GM18498 (cell line): ENCODE measurements at regions not wholly inside any gene's neighbourhood (a gene's known extent, or its start where the extent isn't known, plus 50 kb on each side); places are given as distances from the start of the nearest gene placed in this dataset.
"Not testable (repeated sequence)": the region's sequence is repeated elsewhere in the genome, so short reads cannot be mapped to it uniquely, and the experiment has no call there.

Source experiments
- ATAC-seq: cut with Tn5 transposase; IDR thresholded peaks from one replicate; pipeline ENCODE4 v1.9.1; 2021; ENCODE audit warnings: mild to moderate bottlenecking, moderate library complexity; ENCODE audit not compliant: unreplicated experiment

GRCh38 chr13:47892374-47892773 lies 108.7 kb downstream of the SUCLA2 start:
- ATAC-seq, result no peak

DNA sequence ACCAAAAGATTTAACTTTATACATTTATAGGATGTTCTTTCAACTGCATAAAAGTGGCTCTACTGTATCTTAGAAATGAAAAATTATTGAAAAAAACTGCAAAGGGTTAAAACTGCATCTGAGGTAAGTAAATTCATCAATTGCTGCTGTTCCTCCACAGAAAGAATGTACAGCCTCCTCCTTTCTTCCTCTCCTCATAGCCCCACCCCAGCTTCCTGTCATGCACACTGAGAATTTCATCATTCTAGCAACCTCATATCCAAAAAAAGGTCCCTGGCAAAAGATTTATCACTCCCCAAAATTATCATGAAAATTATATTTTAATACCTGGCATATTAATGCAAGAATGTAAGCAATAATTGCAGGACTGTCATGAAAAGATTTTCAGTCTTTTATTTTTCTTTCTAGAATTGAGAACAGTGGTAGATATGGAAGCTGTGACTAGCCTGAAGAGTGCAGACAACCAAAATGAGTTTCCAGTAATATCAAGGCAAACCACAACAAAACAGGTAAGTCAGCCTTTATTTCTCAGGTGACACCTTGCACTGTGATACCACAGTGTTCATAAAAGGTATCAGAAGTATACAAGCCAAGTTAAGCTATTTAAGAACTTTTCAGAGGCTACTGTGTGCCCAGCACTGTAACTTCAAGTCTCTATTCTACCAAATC lies 110.8 kb downstream of the SUCLA2 start:
- no peak for ATAC-seq

DNA sequence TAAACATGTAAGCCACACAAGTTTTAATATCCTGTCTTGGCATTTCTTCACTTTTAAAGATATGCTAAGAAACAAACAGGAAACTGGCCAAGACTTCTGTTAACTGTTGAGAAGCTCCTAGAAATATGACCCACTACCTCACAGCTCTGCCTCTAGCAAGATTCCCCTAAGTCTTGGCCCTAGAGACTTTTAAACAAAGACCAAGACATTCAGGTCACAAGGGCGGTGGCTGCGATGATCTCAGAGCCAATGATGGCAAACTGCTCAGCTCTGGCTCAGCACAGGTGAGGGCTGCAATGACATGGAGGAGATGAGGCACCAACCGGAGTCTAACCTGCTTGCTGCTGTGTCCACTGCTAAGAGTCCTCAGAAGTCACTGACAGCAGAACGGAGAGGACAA lies 114.8 kb downstream of the SUCLA2 start:
- no peak for ATAC-seq

DNA sequence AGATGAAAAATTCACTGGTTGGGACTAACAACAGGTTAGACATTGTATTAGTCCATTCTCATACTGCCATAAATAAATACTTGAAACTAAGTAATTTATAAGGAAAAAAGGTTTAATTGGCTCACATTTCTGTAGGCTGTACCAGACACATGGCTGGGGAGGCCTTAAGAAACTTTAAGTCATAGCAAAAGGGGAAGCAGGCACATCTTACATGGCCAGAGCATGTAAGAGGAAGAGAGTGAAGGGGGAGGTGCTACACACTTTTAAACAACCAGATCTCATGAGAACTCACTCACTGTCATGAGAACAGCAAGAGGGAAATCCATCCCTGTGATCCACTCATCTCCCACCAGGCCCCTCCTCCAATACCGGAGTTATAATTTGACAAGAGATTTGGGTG lies 125.9 kb downstream of the SUCLA2 start:
- no peak for ATAC-seq

DNA sequence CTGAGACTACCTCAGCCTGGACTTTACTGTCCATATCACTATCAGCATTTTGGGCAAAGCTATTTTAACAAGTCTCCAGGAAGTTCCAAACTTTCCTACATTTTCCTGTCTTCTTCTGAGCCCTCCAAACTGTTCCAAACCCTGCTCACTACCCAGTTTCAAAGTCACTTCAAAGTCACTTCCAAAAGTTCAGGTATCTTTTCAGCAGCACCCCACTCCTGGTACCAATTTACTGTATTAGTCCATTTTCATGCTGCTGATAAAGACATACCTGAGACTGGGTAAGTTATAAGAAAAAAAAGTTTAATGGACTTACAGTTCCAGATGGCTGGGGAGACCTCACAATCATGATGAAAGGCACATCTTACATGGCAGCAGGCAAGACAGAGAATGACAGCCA lies 127.1 kb downstream of the SUCLA2 start:
- ATAC-seq, result not testable (repeated sequence)

- ATAC-seq, result not testable (repeated sequence)
Observed at GRCh38 chr13:47873319-47873718, 127.8 kb downstream of the SUCLA2 start.

GRCh38 chr13:47869776-47870175 lies 131.3 kb downstream of the SUCLA2 start:
- no peak for ATAC-seq

GRCh38 chr13:47865883-47866282 lies 135.2 kb downstream of the SUCLA2 start:
- ATAC-seq, result no peak

GRCh38 chr13:47862841-47863240 lies 138.2 kb downstream of the SUCLA2 start:
- ATAC-seq, result no peak

DNA sequence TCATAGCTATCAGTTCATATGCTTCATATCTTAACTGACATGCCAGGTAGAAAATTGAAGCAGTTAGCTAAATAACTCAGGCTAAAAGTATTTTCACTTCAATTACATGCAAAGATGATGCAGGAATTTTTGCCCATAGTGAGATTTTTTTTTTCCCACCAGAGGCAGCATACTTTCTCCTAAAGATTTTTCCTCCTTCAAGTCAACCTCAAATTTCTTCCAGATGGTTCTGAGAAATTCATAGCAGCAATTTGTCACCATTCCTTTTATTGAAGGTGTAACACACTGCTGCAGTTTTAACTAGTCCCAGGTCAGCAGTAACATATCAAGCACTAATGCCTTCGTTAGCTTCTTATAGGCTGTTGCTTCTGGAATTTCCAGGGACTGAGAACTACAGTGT lies 141.9 kb downstream of the SUCLA2 start:
- no peak for ATAC-seq

- no peak for ATAC-seq
Observed at GRCh38 chr13:47858042-47859025, 142.7 kb downstream of the SUCLA2 start.

DNA sequence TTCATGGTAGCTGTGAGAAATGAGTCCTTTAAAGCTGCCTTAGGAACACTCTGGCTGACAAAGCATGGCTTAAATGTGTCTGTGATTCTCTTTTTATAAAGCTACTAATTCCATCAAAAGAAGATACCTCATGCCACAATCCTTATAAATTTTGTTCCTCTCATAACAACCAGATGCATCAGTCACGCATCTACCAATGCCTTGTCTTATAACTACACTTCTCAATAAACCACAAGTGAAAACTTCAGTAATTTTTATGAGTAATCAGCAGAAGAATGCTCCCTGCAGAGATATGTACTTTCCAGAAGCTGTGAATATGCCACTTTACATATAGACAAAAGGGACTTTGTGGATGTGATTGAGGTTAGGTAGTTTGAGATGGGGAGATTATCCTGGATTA lies 147.8 kb downstream of the SUCLA2 start:
- ATAC-seq, result no peak

DNA sequence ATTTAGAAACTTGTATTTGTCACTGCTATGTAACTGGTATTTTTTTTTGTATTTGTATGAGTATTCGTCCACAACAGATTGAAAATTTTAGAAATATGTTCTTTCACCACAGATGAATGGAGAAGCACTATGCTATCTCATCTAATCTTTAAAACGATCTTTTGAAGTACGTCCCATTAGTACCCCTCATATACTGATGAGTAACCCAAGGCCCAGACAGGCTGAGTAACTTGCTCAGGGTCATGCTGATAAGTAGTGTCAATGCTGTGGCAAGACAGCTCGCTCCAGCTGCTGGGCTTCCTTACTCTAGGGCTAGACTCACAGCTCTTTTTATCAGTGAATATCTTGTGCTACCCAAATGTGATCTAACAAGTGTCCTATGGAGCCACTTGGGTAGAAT lies 154.2 kb downstream of the SUCLA2 start:
- no peak for ATAC-seq

DNA sequence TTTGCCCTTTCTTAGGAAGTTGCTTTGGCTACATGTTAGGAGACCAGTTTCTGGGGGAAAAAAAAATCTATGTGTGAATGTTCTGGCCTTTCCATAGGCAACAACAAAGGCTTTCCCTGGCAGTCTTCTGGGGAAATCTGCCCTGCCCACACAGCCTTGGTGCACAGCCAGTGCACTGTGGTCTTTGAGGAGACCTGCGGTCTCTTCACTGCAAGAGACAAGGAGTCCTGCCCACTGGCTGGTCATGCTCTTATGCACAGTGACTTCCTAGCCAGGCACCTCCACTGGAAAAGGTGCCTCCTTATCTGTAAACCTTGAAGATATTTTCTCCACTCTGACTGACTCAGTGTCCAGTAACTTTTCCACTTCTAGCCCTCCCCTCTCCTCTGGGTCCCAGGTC lies 155.1 kb downstream of the SUCLA2 start:
- no peak for ATAC-seq

DNA sequence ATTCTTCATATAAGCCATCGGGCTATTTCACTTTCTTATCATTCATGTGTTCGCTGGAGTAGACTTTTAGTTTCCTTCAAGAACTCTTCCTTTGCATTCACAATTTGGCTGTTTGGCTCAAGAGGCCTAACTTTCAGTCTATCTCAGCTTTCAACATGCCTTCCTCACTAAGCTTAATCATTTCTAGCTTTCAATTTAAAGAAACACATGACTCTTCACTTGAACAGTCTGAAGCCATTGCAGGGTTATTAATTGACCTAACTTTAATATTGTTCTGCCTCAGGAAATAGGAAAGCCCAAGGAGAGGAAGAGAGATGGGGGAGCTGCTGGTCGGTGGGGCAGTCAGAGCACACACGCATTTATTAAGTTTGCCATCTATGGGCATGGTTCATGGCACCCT lies 158.1 kb downstream of the SUCLA2 start:
- no peak for ATAC-seq

DNA sequence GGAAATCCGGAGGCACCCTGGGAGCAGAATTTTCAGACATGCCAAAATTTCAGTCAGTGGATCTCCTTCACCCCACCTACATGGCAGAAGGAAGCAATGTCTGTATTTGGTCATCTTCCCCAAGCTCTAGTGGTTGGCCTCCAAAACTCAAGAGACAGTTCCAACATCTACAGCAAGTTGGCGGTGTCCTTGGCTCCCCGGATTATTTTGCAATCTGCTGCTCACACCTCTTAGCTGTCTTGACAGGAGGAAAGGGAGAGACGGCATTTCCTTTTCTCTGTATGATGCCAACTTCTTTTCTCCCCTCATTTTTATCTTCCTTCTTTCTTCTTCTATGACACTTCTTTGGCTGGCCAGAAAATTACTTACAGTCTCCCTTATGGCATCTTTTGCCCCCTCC lies 159.9 kb downstream of the SUCLA2 start:
- no peak for ATAC-seq

DNA sequence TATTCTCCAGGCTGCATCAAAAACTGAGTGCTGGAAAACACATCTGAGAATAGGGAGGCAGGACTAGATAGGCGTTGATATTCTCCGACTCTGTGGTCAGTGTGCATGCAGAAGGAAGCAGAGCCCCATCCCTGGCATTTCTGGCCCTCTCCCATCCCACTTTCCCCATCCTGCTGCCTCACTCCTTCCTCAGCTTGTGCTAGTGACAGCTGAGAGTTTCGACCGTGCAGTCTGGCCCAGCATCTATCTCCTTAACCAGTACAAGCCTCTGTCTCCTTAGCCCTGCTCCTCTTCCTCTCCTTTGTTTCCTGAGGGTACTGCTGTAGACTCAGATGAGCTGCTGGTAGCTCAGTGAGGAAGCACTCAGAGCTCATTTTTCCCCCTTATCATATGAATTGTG lies 163.2 kb downstream of the SUCLA2 start:
- no peak for ATAC-seq

DNA sequence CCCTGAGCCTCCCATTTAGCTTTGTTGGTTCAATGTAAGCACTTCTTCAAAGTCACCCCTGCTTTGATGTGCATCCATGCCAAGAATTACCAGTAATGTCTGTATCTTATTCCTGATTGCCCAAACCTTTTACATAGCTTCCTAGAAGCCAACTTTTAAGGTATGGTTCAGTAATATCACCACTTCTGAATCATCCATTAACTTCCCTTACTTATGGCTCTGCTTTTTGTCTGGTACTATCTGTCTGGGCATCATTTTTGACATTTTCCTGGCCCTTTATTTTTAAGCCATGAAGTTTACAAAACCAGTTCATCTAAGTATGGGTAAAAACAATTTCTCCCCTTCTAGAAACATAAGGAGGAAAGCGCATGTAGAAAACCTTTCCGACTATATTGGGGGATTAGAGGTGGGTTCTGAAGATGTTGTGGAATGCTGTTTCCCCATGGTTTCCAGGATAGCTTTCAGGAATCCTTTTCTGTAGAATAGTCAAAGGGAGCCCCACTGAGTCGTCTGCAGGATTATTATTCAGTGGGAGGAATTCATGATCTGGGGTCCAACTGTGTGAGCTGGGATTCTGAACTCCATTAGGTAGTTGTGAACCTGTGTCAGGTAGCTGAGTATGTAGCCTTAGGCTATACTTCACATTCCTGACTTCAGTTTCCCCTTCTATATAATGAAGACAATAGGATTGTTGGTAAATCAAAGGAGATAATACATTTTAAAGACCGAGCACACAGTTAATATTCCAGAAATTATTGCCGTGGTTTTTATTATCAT lies 163.8 kb downstream of the SUCLA2 start:
- ATAC-seq, result no peak

DNA sequence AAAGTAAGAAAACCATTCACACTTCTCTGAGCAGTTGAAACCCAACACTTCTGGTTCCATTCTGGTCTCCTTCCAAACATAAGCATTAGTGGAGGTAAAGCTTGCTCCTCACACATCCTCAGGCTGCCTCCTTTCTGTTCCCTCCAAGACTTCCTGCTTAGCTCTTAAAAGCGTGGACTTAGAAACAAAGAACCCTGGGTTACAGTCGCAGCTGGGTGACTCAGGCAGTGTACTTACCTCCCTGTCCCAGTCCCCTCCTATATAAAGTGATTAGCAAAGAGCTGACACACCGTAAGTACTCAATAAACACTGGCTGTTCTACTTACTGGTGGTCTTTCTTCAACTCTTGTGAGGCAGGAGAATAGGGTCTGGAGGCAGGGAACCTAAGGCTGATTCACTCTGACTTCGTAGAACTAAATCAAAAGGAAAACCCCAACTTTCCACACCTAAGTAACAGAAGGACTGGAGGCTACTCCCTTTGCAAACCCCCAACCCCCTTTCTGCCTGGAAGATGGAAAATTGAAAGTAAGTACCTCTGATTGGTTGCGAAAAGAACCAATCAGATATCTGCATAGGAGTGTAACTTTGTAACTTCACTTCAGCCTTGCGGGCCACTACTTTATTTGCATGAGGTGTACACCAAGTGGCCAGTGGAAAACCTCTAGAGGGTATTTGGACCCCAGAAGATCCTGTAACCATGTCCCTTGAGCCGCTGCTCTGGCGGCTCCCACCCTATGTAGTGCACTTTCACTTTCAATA lies 165.4 kb downstream of the SUCLA2 start:
- ATAC-seq, result no peak

DNA sequence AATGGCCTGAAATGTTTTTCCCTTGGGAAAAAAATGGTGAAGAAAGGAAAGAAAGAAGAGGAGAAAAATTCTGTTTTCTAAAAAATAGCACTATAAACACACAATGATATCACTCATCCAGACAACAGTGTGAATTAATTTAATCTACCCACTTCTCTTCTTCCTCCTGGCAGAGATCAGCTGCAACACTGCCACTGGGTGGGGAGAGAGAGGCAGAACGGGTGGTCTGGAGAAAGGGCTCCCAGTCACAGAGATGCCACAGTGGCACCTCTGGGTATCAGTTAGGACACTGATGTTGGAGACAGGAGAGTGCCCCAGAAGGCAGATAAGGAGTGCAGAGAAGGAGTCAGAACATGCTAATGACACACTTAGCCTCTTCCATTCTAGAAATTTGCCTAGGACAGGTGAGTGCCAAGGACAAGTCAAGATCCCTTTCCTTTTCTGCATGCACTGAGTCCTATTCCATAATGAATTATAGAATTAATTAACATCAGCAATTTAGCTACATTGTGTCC lies 168.6 kb downstream of the SUCLA2 start:
- no peak for ATAC-seq
